ENCODE measurements at regions not wholly inside any gene's neighbourhood (a gene's known extent, or its start where the extent isn't known, plus 50 kb on each side); places are given as distances from the start of the nearest gene placed in this dataset.

DNA sequence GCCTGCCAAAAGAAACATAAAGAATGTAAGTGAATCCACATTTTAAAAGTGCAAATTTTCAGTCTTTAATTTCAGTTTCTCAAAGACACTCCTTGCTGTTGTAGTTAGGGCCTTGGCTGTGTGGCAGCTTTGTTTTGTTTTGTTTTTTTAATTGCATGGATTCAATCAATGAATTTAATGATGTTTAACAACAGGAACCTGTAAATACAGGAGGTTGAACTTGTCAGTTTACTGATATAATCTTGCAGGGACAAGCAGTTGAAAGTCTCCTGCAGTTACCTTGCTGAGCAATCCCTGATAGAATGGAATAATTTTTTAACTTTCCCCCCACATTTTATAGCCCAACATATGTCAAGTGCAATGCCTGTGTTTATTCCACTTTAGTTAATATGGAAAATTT, 528.3 kb upstream of the PCDH7 start:
- TF ChIP-seq, protein P1, sequence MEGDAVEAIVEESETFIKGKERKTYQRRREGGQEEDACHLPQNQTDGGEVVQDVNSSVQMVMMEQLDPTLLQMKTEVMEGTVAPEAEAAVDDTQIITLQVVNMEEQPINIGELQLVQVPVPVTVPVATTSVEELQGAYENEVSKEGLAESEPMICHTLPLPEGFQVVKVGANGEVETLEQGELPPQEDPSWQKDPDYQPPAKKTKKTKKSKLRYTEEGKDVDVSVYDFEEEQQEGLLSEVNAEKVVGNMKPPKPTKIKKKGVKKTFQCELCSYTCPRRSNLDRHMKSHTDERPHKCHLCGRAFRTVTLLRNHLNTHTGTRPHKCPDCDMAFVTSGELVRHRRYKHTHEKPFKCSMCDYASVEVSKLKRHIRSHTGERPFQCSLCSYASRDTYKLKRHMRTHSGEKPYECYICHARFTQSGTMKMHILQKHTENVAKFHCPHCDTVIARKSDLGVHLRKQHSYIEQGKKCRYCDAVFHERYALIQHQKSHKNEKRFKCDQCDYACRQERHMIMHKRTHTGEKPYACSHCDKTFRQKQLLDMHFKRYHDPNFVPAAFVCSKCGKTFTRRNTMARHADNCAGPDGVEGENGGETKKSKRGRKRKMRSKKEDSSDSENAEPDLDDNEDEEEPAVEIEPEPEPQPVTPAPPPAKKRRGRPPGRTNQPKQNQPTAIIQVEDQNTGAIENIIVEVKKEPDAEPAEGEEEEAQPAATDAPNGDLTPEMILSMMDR (conservative IDR thresholded peaks at IDR 0.05) = no peak
- TF ChIP-seq ZFX (IDR thresholded peaks at IDR 0.05) = no peak

All from C4-2B (cell line).